Right cardiac atrium (tissue), 5 donors: ENCODE measurements at regions not wholly inside any gene's neighbourhood (a gene's known extent, or its start where the extent isn't known, plus 50 kb on each side); places are given as distances from the start of the nearest gene placed in this dataset.
"Not testable (repeated sequence)": the region's sequence is repeated elsewhere in the genome, so short reads cannot be mapped to it uniquely, and the experiment has no call there.

Experiments
- ATAC-seq, 2 donors: fragments of 200-7000 bp; cut with Tn5 transposase; one replicate each; pipeline versions ENCODE4 v1.8.0 to v1.9.1; 2020; ENCODE audit warnings: moderate library complexity in 2 of 2, mild to moderate bottlenecking in 1 of 2
- DNase-seq, 3 donors: peaks; one replicate each; pipeline ENCODE4 v3.0.0-alpha.2; 2020
- H3K27ac ChIP-seq: one replicate; pipeline ENCODE4 v1.5.1; 2013; ENCODE audit warnings: mild to moderate bottlenecking, low read length, control low read depth, moderate library complexity
- H3K27me3 ChIP-seq: one replicate; pipeline ENCODE4 v1.6.1; 2013; ENCODE audit not compliant: control insufficient read depth, insufficient read depth
- H3K4me1 ChIP-seq: one replicate; pipeline ENCODE4 v1.6.1; 2013; ENCODE audit warnings: low read length; ENCODE audit not compliant: control insufficient read depth, insufficient read depth
- H3K4me3 ChIP-seq: one replicate; pipeline ENCODE4 v1.5.1; 2013; ENCODE audit warnings: low read length, control low read depth
- H3K9me3 ChIP-seq: one replicate; pipeline ENCODE4 v1.6.1; 2013; ENCODE audit warnings: low read length; ENCODE audit not compliant: control insufficient read depth
- WGBS: extraction: QIAGEN DNeasy Blood & Tissue Kit; methylation state at CpG from one replicate; pipeline ENCODE4 v1.1.7; 2013; 5-methylcytosine and 5-hydroxymethylcytosine counted together
- intact Hi-C, 4 donors: fragments of 100-400 bp; cut with DNase I; formaldehyde crosslinking; loops; one replicate each; pipeline versions ENCODE4 v1.11.0 to v1.14.0; 2022 to 2023
- donor health status: healthy with polysubstance abuse.
- donor health status: DM: no; HTN: yes; CAD: no.
- donor health status: DM: no; HTN: no; CAD: no.
- donor health status: DM: no; HTN: yes; CAD: no; lungs with severe emphysema.
- donor health status: DM: yes; HTN: yes; CAD: no.

GRCh38 chr21:10325546-10325945 is 195.8 kb upstream of the TPTE start:
- 68% methylated on average over 5 of the region's 5 CpGs for WGBS
- H3K27ac ChIP-seq, H3K9me3 ChIP-seq, intact Hi-C loops, H3K4me3 ChIP-seq, H3K4me1 ChIP-seq, H3K27me3 ChIP-seq: not testable (repeated sequence)
- peak in 1 of 3 donors; percentile 53 for DNase-seq
- ATAC-seq = peak; percentile 51 to 96

- H3K4me3 ChIP-seq, intact Hi-C loops, DNase-seq, H3K27ac ChIP-seq, H3K4me1 ChIP-seq, H3K9me3 ChIP-seq, H3K27me3 ChIP-seq: not testable (repeated sequence)
- peak in 1 of 2 donors; percentile 58 for ATAC-seq
- 84% methylated on average over 2 of the region's 2 CpGs for WGBS
Measured at GRCh38 chr21:10326146-10326545, 195.2 kb upstream of the TPTE start.

- H3K9me3 ChIP-seq, H3K4me3 ChIP-seq, ATAC-seq, DNase-seq, H3K27ac ChIP-seq, intact Hi-C loops, H3K4me1 ChIP-seq, H3K27me3 ChIP-seq: not testable (repeated sequence)
- WGBS = 47% methylated on average over 6 of the region's 6 CpGs
Measured at GRCh38 chr21:10328646-10329045, 192.7 kb upstream of the TPTE start.

- H3K27me3 ChIP-seq, H3K4me1 ChIP-seq, H3K27ac ChIP-seq, H3K9me3 ChIP-seq, H3K4me3 ChIP-seq, intact Hi-C loops: not testable (repeated sequence)
- 73% methylated on average over 10 of the region's 10 CpGs for WGBS
- ATAC-seq (peak; percentile 45), DNase-seq (peak in 2 of 3 donors; percentile 39 to 59)
Measured at GRCh38 chr21:10330641-10331119, 190.7 kb upstream of the TPTE start.

GRCh38 chr21:10331134-10331533 is 190.2 kb upstream of the TPTE start:
- H3K27ac ChIP-seq, H3K27me3 ChIP-seq, intact Hi-C loops, H3K9me3 ChIP-seq, H3K4me1 ChIP-seq, DNase-seq, H3K4me3 ChIP-seq: not testable (repeated sequence)
- peak; percentile 30 to 39 for ATAC-seq
- 71% methylated on average over 5 of the region's 5 CpGs for WGBS

- intact Hi-C loops, H3K4me1 ChIP-seq, DNase-seq, H3K4me3 ChIP-seq, H3K27me3 ChIP-seq, H3K27ac ChIP-seq, H3K9me3 ChIP-seq: not testable (repeated sequence)
- peak in 1 of 2 donors; percentile 4 for ATAC-seq
- WGBS = 27% methylated on average over 1 of the region's 2 CpGs
Measured at GRCh38 chr21:10332935-10333334, 188.4 kb upstream of the TPTE start.

GRCh38 chr21:10334391-10334790 is 187.0 kb upstream of the TPTE start:
- H3K4me1 ChIP-seq, H3K9me3 ChIP-seq, H3K27ac ChIP-seq, ATAC-seq, H3K4me3 ChIP-seq, H3K27me3 ChIP-seq, intact Hi-C loops, DNase-seq: not testable (repeated sequence)
- 67% methylated on average over 6 of the region's 6 CpGs for WGBS

GRCh38 chr21:10342261-10342956 is 179.0 kb upstream of the TPTE start:
- intact Hi-C loops, H3K27ac ChIP-seq, H3K27me3 ChIP-seq, H3K4me1 ChIP-seq, H3K9me3 ChIP-seq, H3K4me3 ChIP-seq: not testable (repeated sequence)
- DNase-seq (peak in 2 of 3 donors; percentile 47 to 68), ATAC-seq (peak; percentile 37 to 57)
- WGBS = 75% methylated on average over 25 of the region's 46 CpGs

GRCh38 chr21:10343146-10343935 is 178.0 kb upstream of the TPTE start:
- H3K9me3 ChIP-seq, H3K27ac ChIP-seq, intact Hi-C loops, H3K4me3 ChIP-seq, H3K27me3 ChIP-seq, H3K4me1 ChIP-seq: not testable (repeated sequence)
- 72% methylated on average over 49 of the region's 52 CpGs for WGBS
- DNase-seq = peak in 2 of 3 donors; percentile 54 to 76
- ATAC-seq = peak; percentile 13 to 21

- H3K4me1 ChIP-seq, H3K27ac ChIP-seq, H3K27me3 ChIP-seq, H3K4me3 ChIP-seq, DNase-seq, intact Hi-C loops, H3K9me3 ChIP-seq, ATAC-seq: not testable (repeated sequence)
- 45% methylated on average over 5 of the region's 5 CpGs for WGBS
Measured at GRCh38 chr21:10344266-10344665, 177.1 kb upstream of the TPTE start.

- intact Hi-C loops, H3K4me3 ChIP-seq, H3K27me3 ChIP-seq, DNase-seq, H3K27ac ChIP-seq, H3K9me3 ChIP-seq, H3K4me1 ChIP-seq: not testable (repeated sequence)
- 50% methylated on average over 3 of the region's 3 CpGs for WGBS
- peak in 1 of 2 donors; percentile 1 for ATAC-seq
Measured at GRCh38 chr21:10345178-10345612, 176.2 kb upstream of the TPTE start.
